NOMO-1 (cell line): ENCODE measurements at regions not wholly inside any gene's neighbourhood (a gene's known extent, or its start where the extent isn't known, plus 50 kb on each side); places are given as distances from the start of the nearest gene placed in this dataset.
"Not testable (repeated sequence)": the region's sequence is repeated elsewhere in the genome, so short reads cannot be mapped to it uniquely, and the experiment has no call there.

ENCODE experiments used
- DNase-seq, 2 experiments: peaks; one replicate each; lab custom pipeline; 2025; ENCODE audit not compliant: unreplicated experiment in 2 of 2; lab: John Stamatoyannopoulos, UW

- no peak for DNase-seq
Observed at GRCh38 chr2:8248623-8248957, 433.3 kb upstream of the ID2 start.

- DNase-seq, result no peak
Observed at GRCh38 chr2:8249141-8249540, 432.7 kb upstream of the ID2 start.

GRCh38 chr2:8249769-8250168 lies 432.1 kb upstream of the ID2 start:
- DNase-seq, result no peak

GRCh38 chr2:8250290-8250689 lies 431.6 kb upstream of the ID2 start:
- not testable (repeated sequence) for DNase-seq

DNA sequence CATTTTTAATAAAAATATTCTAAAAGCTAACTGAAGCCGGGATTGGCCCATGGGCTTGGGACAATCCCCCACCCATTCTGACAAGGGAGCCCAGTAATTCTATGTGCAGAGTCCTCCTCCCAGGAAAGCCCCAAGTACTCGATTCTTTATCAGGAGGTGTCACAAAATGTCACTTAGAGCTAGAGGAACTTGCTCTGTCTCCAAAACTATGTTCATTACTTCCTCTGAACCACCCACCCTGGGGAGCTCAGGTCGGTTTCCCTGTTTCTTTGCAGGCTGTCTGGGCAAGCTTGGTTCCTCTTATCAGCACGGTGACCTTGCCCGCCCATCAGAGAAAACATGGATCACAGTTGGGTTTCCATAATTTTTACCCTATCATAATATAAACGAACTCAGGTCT lies 430.6 kb upstream of the ID2 start:
- peak; percentile 46 to 62 for DNase-seq

DNA sequence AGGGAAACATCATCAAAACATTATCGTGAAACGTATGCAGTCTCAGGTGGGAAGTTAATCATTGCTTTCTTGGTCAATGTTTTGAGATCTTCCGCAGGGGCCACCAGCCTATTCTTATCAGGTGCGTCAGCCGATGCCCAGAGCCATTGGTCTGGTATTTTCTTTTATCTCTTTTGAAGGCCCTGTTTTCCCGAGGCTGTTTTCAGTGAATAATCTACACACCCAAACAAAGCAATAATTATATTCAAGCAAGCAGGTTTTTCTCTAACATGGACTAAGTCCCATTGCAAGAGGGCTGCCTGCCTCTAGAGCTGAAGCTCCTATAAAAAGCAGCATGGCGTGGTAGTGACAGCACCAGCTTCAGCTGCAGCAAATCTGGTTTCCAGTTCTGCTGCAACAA lies 430.0 kb upstream of the ID2 start:
- DNase-seq, result no peak

DNA sequence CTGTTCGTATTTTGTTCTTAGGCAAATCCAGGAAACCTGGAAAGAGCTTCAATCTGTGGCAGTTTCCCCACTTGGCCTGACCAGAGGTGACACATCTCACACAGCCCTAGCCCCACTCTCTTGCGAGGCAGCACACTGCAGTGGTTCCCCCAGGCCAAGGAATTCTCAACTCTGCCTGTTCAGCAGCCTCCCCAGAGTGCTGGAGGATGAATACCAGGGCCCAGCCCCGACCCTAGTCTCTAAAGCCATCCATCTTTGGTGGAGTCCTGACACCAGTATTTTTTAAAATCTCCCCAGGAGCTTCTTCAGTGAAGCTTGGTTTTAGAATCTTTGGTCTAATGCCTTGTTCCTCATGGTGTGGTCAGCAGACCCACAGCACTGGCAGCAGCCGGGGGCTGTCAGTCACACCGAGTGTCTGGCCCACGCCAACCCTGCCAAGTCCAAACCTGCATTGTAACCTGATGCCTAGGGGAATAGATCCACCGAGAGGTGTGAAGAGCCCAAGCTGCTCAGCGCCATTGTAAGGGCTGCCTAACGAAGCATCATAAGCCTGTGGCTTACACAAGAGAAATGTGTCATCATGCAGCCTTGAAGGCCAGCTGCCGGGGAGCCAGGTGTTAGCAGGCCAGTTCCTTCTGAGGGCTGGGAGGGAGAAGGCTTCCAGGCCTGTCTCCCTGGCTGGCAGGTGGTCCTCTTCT lies 428.7 kb upstream of the ID2 start:
- no peak for DNase-seq

DNA sequence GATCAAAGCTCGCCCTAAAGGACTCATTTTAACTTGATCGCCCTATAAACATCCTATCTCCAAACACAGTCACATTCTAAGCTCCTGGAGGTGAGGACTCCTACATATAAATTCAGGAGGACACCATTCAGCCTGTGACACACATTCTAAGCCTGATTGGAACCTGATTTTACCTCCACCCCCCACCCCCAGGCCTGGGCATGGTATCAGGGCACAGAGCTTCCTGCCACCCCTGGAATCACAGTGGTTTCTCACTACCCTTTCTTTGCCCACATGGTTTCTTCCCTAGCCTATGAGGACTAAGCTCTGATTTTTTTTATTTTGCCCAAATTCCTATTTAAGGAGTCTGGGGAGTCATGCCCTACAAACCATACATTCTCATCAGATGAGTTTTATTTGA lies 428.1 kb upstream of the ID2 start:
- DNase-seq, result no peak

DNA sequence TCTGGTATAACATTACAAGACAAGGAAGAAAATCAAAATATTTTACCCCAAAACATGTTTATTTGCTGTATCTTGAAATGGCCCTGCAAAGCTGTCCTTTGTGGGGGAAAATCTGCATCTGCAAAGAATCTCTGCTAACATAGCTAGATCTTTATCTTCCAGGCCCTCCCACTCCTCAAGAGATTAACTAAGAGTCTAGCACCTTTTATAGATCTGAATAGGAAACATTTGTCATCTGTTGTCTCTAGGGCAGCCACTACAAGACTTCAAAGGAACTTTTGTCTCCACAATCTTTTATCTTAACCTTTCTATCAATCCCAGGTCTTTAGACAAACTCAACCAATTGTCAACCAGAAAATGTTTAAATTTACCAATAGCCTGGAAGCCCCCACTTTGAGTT lies 427.6 kb upstream of the ID2 start:
- not testable (repeated sequence) for DNase-seq

GRCh38 chr2:8254791-8255447 lies 426.9 kb upstream of the ID2 start:
- no peak for DNase-seq

DNA sequence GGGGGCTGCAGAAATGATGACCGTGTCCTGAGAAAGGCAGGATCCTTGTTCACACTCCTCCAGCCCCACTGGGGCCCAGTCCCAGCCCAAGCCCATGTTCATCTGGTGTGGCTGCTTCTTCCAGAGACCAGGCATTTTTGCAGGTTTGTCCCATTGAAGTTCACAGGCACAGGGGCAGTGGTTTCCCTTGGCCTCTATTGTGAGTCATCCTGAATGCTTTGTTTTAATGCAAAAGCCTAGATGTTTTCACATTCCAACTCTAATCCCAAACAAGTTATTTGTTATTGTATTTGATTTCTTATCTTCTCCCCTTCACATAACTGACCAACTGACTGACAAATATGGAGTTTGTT lies 426.4 kb upstream of the ID2 start:
- no peak for DNase-seq

GRCh38 chr2:8256905-8257304 lies 425.0 kb upstream of the ID2 start:
- no peak for DNase-seq

DNA sequence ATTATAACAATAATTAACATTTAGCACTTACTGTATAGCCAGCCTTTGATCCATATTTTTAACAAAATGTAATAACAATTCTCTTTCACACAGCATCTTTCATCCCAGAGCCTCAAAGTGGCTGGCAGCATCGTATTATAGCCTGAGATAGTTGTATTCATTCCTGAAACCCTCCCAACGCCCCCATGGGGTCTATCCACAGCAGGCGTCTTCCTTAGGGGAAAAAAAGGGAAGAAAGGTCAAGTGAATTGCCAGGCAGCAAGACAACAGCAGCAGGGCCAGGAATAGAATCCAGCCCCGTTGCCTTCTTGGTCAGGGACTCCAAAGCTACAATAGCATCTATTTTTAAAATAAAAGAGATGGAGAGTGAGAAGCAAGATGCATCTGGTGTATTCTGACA lies 424.4 kb upstream of the ID2 start:
- no peak for DNase-seq

GRCh38 chr2:8258406-8258805 lies 423.4 kb upstream of the ID2 start:
- DNase-seq, result no peak

GRCh38 chr2:8259106-8259840 lies 422.6 kb upstream of the ID2 start:
- no peak for DNase-seq

- no peak for DNase-seq
Observed at GRCh38 chr2:8259841-8260178, 422.0 kb upstream of the ID2 start.

DNA sequence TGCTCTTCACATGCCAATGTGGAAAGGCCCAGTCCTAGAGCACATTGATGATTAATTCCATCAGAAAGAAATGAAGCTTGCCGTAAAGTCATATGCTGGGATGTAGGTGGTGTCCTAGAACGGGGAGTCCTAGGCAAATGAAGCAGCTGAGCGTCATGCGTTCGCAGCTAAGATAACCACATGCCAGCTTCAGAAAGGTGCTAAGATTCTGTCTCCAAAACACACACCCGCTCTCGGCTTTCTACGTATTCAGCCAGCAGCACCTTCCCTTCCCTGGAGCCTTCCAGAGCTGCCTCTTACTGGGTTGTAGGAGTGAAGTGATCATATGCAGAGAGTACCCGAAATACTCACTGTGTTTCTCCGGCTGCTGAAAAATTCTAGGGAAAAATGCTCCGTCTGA lies 421.6 kb upstream of the ID2 start:
- no peak for DNase-seq

DNA sequence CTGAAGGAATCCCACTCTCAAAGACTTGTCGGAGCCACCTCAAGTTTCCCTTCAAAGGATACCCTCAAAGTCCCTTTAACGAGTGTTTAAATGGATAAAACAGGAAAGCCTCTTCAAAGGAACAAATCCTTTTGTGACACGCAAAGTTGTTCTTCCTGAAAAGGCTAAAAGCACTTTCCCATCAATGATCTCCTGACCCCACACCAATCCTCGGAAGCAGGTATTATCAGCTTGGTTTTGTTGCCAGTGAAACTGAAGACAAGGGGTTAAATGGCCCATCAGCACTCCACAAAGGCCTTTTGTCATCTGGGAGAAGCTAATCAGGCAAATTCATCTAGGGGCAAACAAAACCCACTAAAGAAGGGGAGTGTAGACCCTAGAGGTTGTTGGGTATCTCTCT lies 418.0 kb upstream of the ID2 start:
- no peak for DNase-seq

DNA sequence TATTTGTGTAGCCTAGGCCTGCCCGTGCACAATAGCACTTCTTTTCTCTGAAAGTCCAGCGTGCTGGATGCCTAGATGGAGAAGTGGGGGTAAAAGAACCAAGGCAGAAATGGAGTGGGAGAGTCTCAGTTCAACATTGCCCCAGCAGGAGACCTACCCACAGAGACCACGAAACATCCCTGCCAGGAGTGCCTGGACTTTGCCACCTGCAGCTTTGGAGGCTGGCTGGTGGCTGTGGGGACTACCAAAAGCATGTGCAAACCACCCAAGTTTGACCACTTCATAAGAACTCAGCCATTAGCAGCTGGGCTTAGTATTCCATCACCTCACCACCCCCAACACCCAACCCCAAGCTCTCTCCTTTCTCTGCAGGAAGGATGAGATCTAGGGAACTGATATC lies 416.9 kb upstream of the ID2 start:
- no peak for DNase-seq

DNA sequence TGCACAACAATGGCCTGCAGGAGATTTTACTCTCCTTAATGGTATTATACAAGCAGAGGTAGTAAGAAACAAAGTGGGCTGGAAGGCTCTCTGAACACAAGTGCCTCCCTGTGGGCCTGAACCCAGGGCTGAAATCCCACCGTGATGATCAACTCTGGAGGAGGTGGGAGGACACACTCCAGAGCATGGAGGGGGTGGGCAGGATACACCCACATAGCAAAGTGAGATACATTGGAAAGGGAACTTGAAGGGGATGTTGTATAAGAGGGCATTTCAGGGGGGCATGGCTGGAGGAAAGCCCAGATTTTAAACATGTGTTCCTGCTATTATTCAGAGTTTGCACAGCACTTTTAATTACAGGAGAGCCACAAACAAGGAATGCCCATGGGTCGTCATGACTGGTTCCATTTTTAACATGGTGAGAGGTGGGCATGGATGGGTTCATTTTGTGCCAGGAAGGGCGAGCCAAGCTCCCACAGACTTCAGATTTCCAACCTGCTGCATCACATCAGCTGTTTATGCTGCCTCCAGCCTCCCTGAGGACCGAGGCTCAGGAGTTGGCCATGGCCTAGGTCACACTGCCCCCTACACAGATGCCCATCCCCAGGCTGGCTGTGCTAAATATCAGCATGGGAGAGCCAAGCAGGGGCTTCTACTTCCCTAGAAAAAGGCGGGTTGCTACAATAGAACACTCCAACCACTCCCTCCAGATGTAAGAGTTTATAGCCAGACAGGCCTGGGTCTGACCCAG lies 416.2 kb upstream of the ID2 start:
- DNase-seq, result no peak

DNA sequence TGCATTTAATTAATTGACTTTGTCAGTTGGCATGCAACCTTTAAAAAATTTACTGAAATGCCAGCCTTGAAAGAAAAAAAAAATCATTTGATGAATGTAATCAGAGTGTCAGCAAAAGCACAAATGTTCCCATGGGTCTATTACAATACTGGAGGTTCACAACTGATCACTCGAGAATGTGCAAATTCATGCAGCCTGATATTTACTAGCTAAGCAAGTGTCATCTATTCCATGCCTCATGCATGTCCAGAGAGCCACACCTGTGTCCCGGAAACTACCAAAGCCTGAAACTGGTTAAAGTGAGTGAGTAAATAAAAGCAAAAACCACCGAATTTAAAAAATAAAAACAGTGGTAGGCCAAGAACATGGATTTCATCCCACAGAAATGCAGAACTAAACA lies 415.3 kb upstream of the ID2 start:
- DNase-seq, result no peak

DNA sequence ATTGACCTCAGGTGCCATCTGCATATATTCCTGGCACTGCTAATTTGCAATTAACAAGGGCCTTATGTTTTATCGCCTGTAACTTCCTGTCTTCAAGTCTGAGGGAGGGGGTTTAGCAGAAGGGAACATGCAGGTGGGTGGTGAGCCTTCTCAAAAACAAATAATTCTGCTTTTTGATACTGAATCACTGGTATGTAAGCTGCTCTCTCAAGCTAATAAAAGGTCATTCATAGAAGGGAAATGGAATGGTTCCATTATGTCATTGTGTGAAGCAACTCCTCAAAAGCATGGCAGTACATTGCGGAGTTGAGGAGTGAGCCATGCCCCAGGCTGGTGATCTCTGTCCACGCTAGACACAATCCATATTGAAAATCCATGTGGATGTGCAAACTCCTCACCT lies 414.8 kb upstream of the ID2 start:
- DNase-seq, result no peak
